ENCODE measurements at regions not wholly inside any gene's neighbourhood (a gene's known extent, or its start where the extent isn't known, plus 50 kb on each side); places are given as distances from the start of the nearest gene placed in this dataset.

- TF ChIP-seq E2F8 (IDR thresholded peaks at IDR 0.05; ENCODE audit: low read depth, partially characterized antibody) (no peak), ZNF687 (IDR thresholded peaks at IDR 0.05) (no peak), ZNF274 (IDR thresholded peaks at IDR 0.05; ENCODE audit: insufficient read depth, insufficient read length) (no peak), CHD2 (IDR thresholded peaks at IDR 0.05; ENCODE audit: borderline replicate concordance, low read depth, low read length) (no peak), SIN3A (IDR thresholded peaks at IDR 0.05; ENCODE audit: low read depth, low read length) (no peak), ZNF217 (IDR thresholded peaks at IDR 0.05) (no peak), BMI1 (IDR thresholded peaks at IDR 0.05; ENCODE audit: borderline replicate concordance) (no peak), GABPA (IDR thresholded peaks at IDR 0.05; ENCODE audit: low read depth) (no peak)
Measured at GRCh38 chr7:47069385-47070076, 512.4 kb downstream of the TNS3 start (continued).
